SK-N-SH (cell line): ENCODE measurements at regions not wholly inside any gene's neighbourhood (a gene's known extent, or its start where the extent isn't known, plus 50 kb on each side); places are given as distances from the start of the nearest gene placed in this dataset.

Source experiments
- EP300 ChIP-seq, 2 experiments: IDR thresholded peaks; 2 replicates each; pipeline versions ENCODE4 v1.4.0 to v1.6.1; 2012; ENCODE audit warnings: borderline replicate concordance in 1 of 2, low read depth in 1 of 2, low read length in 1 of 2
- GABPA ChIP-seq: IDR thresholded peaks from 2 replicates; pipeline ENCODE4 v1.4.0; 2012; ENCODE audit warnings: low read depth, mild to moderate bottlenecking
- GATA2 ChIP-seq: sonication (generic); formaldehyde crosslinking; IDR thresholded peaks from 2 replicates; pipeline ENCODE4 v1.5.0; 2020; ENCODE audit warnings: mild to moderate bottlenecking, missing genetic modification reagents
- NFIC ChIP-seq: IDR thresholded peaks from 2 replicates; pipeline ENCODE4 v1.4.0; 2012; ENCODE audit warnings: borderline replicate concordance
- POLR2AphosphoS5 ChIP-seq: IDR thresholded peaks from 2 replicates; pipeline ENCODE4 v1.6.1; 2012; ENCODE audit warnings: low read depth, low read length
- RCOR1 ChIP-seq: fragments of 150-350 bp; IDR thresholded peaks from 2 replicates; pipeline ENCODE4 v1.6.1; 2017; ENCODE audit warnings: antibody characterized with exemption, low read length
- RFX5 ChIP-seq: IDR thresholded peaks from 2 replicates; pipeline ENCODE4 v1.6.1; 2012; ENCODE audit warnings: mild to moderate bottlenecking, improper control_type of control experiment, low read length
- SMC3 ChIP-seq: IDR thresholded peaks from 2 replicates; pipeline ENCODE4 v1.6.1; 2012; ENCODE audit warnings: low read depth, low read length, improper control_type of control experiment
- YY1 ChIP-seq: IDR thresholded peaks from 2 replicates; pipeline ENCODE4 v1.4.0; 2012; ENCODE audit warnings: low read depth, mild to moderate bottlenecking
- TF ChIP-seq, protein P1 (sequence below): fragments of 200-600 bp; sonication (generic); IDR thresholded peaks from 2 replicates; pipeline ENCODE4 v1.6.1; 2017; ENCODE audit warnings: antibody characterized with exemption, mild to moderate bottlenecking, moderate library complexity
- TF ChIP-seq, protein P2 (sequence below): IDR thresholded peaks from 2 replicates; pipeline ENCODE4; 2012
- TF ChIP-seq, protein P3 (sequence below): IDR thresholded peaks from 2 replicates; pipeline ENCODE4 v1.4.0; 2012; ENCODE audit warnings: low read depth, borderline replicate concordance

DNA sequence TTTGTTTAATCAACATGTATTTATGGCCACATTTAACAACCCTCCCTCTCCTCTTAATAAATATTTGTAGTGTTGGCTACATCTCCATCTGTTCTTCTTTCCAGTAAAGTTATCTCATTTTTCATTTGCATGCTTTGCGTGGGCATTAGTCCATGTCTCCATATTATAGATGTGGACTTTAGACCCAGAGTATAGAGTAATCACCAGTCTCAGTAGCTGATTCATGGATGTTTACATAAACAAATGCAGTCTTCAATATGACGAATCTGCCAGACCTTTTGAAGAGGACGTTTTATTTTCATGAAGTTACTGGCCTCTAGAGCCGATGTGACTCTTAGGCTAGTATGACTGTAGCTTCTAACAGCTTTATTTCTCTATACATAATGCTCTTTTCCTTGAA lies 1546.2 kb downstream of the OLFM4 start:
- TF ChIP-seq RFX5 (no peak), POLR2AphosphoS5 (no peak), YY1 (no peak), RCOR1 (no peak), NFIC (no peak), GATA2 (CRISPR knock-in tag) (no peak), EP300 (IDR thresholded peaks at IDR 0.05; ENCODE audit: borderline replicate concordance in 1 of 2, low read depth in 1 of 2, low read length in 1 of 2) (no peak), SMC3 (no peak), GABPA (no peak)
- TF ChIP-seq, protein P1, sequence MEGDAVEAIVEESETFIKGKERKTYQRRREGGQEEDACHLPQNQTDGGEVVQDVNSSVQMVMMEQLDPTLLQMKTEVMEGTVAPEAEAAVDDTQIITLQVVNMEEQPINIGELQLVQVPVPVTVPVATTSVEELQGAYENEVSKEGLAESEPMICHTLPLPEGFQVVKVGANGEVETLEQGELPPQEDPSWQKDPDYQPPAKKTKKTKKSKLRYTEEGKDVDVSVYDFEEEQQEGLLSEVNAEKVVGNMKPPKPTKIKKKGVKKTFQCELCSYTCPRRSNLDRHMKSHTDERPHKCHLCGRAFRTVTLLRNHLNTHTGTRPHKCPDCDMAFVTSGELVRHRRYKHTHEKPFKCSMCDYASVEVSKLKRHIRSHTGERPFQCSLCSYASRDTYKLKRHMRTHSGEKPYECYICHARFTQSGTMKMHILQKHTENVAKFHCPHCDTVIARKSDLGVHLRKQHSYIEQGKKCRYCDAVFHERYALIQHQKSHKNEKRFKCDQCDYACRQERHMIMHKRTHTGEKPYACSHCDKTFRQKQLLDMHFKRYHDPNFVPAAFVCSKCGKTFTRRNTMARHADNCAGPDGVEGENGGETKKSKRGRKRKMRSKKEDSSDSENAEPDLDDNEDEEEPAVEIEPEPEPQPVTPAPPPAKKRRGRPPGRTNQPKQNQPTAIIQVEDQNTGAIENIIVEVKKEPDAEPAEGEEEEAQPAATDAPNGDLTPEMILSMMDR, result no peak
- TF ChIP-seq, protein P2, sequence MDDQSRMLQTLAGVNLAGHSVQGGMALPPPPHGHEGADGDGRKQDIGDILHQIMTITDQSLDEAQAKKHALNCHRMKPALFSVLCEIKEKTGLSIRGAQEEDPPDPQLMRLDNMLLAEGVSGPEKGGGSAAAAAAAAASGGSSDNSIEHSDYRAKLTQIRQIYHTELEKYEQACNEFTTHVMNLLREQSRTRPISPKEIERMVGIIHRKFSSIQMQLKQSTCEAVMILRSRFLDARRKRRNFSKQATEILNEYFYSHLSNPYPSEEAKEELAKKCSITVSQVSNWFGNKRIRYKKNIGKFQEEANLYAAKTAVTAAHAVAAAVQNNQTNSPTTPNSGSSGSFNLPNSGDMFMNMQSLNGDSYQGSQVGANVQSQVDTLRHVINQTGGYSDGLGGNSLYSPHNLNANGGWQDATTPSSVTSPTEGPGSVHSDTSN, result no peak
- TF ChIP-seq, protein P3, sequence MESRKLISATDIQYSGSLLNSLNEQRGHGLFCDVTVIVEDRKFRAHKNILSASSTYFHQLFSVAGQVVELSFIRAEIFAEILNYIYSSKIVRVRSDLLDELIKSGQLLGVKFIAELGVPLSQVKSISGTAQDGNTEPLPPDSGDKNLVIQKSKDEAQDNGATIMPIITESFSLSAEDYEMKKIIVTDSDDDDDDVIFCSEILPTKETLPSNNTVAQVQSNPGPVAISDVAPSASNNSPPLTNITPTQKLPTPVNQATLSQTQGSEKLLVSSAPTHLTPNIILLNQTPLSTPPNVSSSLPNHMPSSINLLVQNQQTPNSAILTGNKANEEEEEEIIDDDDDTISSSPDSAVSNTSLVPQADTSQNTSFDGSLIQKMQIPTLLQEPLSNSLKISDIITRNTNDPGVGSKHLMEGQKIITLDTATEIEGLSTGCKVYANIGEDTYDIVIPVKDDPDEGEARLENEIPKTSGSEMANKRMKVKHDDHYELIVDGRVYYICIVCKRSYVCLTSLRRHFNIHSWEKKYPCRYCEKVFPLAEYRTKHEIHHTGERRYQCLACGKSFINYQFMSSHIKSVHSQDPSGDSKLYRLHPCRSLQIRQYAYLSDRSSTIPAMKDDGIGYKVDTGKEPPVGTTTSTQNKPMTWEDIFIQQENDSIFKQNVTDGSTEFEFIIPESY, result no peak
